Bronchial epithelial cell (primary cell): ENCODE measurements at regions not wholly inside any gene's neighbourhood (a gene's known extent, or its start where the extent isn't known, plus 50 kb on each side); places are given as distances from the start of the nearest gene placed in this dataset.
"Not testable (repeated sequence)": the region's sequence is repeated elsewhere in the genome, so short reads cannot be mapped to it uniquely, and the experiment has no call there.

ENCODE experiments used
- DNase-seq: peaks from one replicate; pipeline ENCODE4 v3.0.0-alpha.2; 2010; ENCODE audit warnings: low read depth
- FAIRE-seq: peaks from 2 replicates; lab custom pipeline; 2011; peaks lifted over from hg19 to GRCh38; lab: Jason Lieb, UNC
- H3K27me3 ChIP-seq: 2 replicates; pipeline ENCODE4 v1.5.1; 2011; ENCODE audit warnings: low read length; ENCODE audit not compliant: control insufficient read depth, insufficient read depth
- H3K36me3 ChIP-seq: 2 replicates; pipeline ENCODE4 v1.5.1; 2011; ENCODE audit warnings: low read length; ENCODE audit not compliant: control insufficient read depth, insufficient read depth
- H3K4me3 ChIP-seq: 2 replicates; pipeline ENCODE4 v1.5.1; 2011; ENCODE audit warnings: mild to moderate bottlenecking, low read depth, low read length, control low read depth
- TF ChIP-seq, protein P1 (sequence below): IDR thresholded peaks from 2 replicates; pipeline ENCODE4 v1.5.1; 2011; ENCODE audit warnings: mild to moderate bottlenecking, moderate library complexity, low read length, control low read depth, inconsistent platforms; ENCODE audit not compliant: insufficient read depth, severe bottlenecking

DNA sequence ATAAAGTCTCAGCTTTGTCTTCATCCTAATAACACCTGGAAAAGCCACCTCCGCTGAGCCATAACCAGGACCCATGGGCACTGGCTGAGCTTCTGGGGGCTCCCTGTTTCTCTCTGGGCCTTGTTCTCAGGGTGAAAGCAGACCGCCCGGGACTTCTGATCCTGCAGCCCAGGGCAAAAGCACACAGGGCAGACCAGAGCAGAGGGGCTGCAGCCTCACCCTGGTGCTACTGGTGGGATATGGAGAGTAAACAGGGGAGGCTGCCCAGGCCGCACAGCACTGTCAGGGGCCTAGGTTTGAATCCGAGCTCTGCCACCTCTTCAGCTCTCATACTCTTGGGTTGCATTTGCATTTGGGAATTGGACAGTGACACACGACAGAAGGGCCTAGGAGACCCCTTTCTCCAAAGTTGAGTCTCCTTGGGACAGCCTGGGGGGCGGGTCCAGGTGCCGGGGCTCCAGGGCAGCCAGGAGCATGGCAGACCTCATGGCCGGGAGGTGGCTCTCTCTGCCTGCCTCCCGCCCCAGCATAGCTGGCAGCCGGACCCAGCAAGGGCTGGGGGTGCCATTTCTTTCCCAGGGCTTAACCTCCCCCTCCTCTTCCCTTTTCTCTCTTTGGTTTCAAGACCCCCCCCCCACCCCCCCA is 164.9 kb downstream of the INHBB start:
- FAIRE-seq (no peak), DNase-seq (no peak)
- Histone ChIP-seq H3K36me3 (no peaks in the 10 kb centered on the region), H3K27me3 (peaks cover 2% of the 10 kb centered on the region), H3K4me3 (no peak overlapping the region)
- TF ChIP-seq, protein P1, sequence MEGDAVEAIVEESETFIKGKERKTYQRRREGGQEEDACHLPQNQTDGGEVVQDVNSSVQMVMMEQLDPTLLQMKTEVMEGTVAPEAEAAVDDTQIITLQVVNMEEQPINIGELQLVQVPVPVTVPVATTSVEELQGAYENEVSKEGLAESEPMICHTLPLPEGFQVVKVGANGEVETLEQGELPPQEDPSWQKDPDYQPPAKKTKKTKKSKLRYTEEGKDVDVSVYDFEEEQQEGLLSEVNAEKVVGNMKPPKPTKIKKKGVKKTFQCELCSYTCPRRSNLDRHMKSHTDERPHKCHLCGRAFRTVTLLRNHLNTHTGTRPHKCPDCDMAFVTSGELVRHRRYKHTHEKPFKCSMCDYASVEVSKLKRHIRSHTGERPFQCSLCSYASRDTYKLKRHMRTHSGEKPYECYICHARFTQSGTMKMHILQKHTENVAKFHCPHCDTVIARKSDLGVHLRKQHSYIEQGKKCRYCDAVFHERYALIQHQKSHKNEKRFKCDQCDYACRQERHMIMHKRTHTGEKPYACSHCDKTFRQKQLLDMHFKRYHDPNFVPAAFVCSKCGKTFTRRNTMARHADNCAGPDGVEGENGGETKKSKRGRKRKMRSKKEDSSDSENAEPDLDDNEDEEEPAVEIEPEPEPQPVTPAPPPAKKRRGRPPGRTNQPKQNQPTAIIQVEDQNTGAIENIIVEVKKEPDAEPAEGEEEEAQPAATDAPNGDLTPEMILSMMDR: no peak

DNA sequence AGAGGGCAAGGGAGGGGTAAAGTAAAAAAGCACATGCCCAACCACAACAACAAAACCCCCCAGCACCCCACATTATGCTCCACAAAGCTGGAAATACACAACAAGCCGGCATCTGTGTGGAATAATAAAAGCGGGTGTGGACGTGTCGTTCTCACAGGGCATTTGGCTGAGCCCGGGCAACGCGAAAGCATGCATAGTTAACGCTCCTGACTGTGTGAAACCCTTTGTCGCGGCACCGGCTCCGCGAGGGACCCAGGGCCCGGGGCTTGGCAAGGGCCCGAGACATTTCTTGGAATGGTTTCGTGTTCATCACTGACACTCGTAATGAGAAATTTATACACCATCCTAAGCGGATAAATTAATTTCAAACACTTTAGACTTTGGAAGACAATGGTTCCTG is 165.6 kb downstream of the INHBB start:
- DNase-seq (no peak), FAIRE-seq (no peak)
- TF ChIP-seq, protein P1: no peak
- Histone ChIP-seq H3K27me3 (peaks cover 2% of the 10 kb centered on the region), H3K4me3 (no peak overlapping the region), H3K36me3 (no peaks in the 10 kb centered on the region)

DNA sequence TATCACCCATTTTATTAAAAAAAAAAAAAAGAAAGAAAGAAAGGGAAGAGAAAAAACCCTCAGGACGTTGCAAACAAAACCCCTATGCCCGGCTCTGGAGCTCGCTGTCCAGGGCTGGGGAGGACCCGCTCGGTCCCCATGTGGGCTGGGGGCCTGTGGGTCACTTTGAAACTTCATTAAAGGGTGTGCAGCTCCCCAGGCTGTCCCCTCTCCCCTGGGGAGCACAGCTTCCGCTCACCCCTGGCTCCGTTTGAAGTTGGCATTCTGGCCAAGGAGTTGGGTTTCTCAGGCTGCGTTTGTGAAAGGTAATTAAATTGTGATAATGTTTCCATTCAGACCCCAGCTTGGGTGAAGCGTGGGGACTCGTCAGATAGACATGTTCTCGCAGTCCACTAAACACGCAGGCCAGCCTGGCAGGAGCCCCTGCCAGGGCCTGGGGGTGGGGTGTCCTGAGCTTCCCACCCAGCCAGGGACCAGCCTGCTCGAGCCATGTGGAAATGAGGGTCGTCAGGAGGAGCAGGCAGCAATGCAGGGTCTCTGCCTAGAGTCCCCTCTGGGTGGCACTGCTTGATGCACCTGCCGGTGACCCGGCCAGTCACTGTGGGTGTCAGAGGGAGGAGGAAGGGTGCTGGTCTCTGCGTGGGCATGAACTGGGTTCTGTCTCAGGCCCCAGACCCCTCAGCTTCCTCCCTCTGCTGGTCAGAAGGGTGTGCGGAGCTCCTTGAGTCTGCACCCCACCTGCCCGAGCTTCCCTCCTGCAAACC is 166.2 kb downstream of the INHBB start:
- DNase-seq (no peak), FAIRE-seq (no peak)
- TF ChIP-seq, protein P1: no peak

DNA sequence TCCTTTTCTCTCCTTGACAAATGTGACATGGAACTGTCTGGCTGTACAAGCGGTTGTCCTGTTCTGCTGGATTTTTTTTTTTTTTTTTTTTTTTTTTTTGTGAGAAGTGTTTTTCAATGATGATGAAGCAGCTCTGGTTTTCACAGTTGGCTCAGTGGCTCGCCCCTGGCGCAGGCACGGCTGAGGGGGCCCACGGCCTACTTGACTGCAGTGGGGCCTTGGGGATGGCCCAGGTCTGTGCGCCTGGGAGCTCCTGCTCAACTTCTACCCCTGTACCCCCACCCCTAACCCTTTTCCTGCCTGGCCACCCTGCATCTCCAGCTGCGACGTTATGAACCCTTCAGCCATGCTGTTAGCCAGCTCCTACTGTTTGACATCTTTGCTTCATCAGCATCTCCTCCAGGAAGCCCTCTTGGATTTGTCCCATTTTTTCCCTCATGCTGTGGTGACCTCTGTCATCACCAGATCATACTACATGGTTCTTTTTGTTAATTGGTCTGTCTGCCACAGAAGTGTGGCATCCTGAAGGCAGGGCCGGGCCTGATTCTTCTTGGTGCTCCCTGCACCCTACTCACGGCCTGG is 167.9 kb downstream of the INHBB start:
- peaks cover 2% of the 10 kb centered on the region for H3K27me3 ChIP-seq
- no peak for DNase-seq
- no peak overlapping the region for H3K4me3 ChIP-seq
- no peaks in the 10 kb centered on the region for H3K36me3 ChIP-seq
- TF ChIP-seq, protein P1: no peak
- no peak for FAIRE-seq

More for the DNA sequence above, 166.2 kb downstream of the INHBB start:
- Histone ChIP-seq H3K4me3 (no peak overlapping the region), H3K36me3 (no peaks in the 10 kb centered on the region), H3K27me3 (peaks cover 2% of the 10 kb centered on the region)

DNA sequence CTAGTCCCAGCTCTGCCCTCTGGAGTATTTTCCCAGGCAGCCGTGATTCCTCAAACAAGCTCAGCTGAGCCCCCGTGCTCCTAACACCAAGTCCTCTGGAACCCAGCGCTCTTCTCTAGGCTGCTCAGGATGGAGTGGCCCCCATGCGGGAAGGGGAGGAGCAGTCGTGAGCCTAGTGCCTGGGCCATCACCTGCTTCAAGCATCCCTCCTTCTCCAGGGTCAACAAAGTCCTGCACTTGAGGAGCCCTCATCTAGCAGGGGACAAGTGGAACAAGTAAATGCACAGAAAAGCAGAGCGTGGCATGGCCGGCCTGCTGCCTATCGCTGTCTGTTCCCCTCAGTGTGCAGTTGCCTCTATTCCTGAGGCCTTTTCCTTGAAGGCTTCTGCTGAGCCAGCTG is 168.6 kb downstream of the INHBB start:
- Histone ChIP-seq H3K4me3 (no peak overlapping the region), H3K36me3 (no peaks in the 10 kb centered on the region), H3K27me3 (peaks cover 2% of the 10 kb centered on the region)
- FAIRE-seq: no peak
- TF ChIP-seq, protein P1: no peak
- DNase-seq: no peak

DNA sequence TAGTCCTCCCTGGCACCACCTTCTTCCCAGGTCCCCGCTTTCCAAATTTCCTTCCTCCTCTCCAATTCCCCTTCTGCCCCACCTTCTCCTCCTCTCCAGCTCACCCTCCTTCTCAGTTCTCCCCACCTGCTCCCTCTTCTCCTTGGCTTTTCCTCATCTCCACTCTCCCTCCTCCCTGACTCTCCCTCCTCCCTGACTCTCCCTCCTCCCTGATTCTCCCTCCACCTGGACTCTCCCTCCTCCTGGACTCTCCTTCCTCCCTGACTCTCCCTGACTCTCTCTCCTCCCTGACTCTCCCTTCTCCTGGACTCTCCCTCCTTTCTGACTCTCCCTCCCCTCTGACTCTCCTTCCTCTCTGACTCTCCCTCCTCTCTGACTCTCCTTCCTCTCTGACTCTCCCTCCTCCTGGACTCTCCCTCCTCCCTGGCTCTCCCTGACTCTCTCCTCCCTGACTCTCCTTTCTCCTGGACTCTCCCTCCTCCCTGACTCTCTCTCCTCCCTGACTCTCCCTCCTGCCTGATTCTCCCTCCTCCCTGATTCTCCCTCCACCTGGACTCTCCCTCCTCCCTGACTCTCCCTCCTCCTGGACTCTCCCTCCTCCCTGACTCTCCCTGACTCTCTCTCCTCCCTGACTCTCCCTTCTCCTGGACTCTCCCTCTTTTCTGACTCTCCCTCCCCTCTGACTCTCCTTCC is 169.3 kb downstream of the INHBB start:
- H3K4me3 ChIP-seq, H3K36me3 ChIP-seq, DNase-seq, FAIRE-seq, H3K27me3 ChIP-seq: not testable (repeated sequence)
